ENCODE measurements at regions not wholly inside any gene's neighbourhood (a gene's known extent, or its start where the extent isn't known, plus 50 kb on each side); places are given as distances from the start of the nearest gene placed in this dataset.

DNA sequence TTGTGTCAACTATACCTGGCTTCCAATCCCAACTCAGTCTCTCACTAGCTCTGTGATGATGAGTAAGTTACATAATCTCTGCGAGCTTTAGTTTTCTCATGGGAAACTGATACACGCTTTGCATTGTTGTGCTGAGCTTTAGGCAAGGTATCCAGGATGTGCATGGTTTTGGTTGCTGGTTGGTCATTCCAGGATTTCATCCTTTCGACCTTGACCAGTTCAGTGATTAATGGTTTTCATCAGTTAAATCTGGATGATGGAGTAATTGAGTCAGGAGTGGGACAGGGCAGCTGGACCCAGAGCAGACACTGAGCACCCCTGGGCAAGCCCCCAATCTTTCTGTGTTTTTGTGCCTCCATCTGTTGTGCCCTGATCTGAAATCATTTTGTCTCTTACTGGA lies 417.3 kb upstream of the CADM1 start:
- no peak for TF ChIP-seq CTCF (IDR thresholded peaks at IDR 0.05; ENCODE audit: low read depth, low read length, missing input control)
- TF ChIP-seq EGR1 (IDR thresholded peaks at IDR 0.05; ENCODE audit: low read depth in 2 of 2), result no peak
- no peak for TF ChIP-seq YY1 (IDR thresholded peaks at IDR 0.05)
- no peak for TF ChIP-seq MAX (IDR thresholded peaks at IDR 0.05)
- no peak for TF ChIP-seq TAF1 (conservative IDR thresholded peaks at IDR 0.05)
- TF ChIP-seq RAD21 (IDR thresholded peaks at IDR 0.05), result no peak
- TF ChIP-seq JUND (IDR thresholded peaks at IDR 0.05), result no peak
- TF ChIP-seq SP1 (IDR thresholded peaks at IDR 0.05), result no peak
- TF ChIP-seq RXRA (IDR thresholded peaks at IDR 0.05), result no peak
- TF ChIP-seq, protein P1, sequence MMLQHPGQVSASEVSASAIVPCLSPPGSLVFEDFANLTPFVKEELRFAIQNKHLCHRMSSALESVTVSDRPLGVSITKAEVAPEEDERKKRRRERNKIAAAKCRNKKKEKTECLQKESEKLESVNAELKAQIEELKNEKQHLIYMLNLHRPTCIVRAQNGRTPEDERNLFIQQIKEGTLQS (IDR thresholded peaks at IDR 0.05), result no peak
- no peak for TF ChIP-seq REST (IDR thresholded peaks at IDR 0.05)
- no peak for TF ChIP-seq FOXA1 (IDR thresholded peaks at IDR 0.05)
- no peak for TF ChIP-seq GABPA (IDR thresholded peaks at IDR 0.05 in 1 of 2, conservative IDR thresholded peaks at IDR 0.05 in 1 of 2)
